GM18507 (cell line): ENCODE measurements at regions not wholly inside any gene's neighbourhood (a gene's known extent, or its start where the extent isn't known, plus 50 kb on each side); places are given as distances from the start of the nearest gene placed in this dataset.

Experiments used
- DNase-seq: peaks from one replicate; pipeline ENCODE4 v3.0.0; 2011; ENCODE audit warnings: low read depth; ENCODE audit not compliant: insufficient read length; ENCODE audit errors: extremely low spot score
- FAIRE-seq: peaks from 2 replicates; lab custom pipeline; 2011; peaks lifted over from hg19 to GRCh38; lab: Jason Lieb, UNC

GRCh38 chr9:73219985-73220626 is 68.4 kb downstream of the ANXA1 start:
- FAIRE-seq (peak; percentile 24), DNase-seq (no peak)

- DNase-seq, result no peak
- no peak for FAIRE-seq
These were observed 71.9 kb downstream of the ANXA1 start for GRCh38 chr9:73223594-73223993.

GRCh38 chr9:73229543-73229942 is 77.9 kb downstream of the ANXA1 start:
- FAIRE-seq, result no peak

GRCh38 chr9:73230251-73230650 is 78.6 kb downstream of the ANXA1 start:
- no peak for FAIRE-seq
- DNase-seq, result no peak

More at GRCh38 chr9:73229543-73229942, 77.9 kb downstream of the ANXA1 start:
- no peak for DNase-seq

DNA sequence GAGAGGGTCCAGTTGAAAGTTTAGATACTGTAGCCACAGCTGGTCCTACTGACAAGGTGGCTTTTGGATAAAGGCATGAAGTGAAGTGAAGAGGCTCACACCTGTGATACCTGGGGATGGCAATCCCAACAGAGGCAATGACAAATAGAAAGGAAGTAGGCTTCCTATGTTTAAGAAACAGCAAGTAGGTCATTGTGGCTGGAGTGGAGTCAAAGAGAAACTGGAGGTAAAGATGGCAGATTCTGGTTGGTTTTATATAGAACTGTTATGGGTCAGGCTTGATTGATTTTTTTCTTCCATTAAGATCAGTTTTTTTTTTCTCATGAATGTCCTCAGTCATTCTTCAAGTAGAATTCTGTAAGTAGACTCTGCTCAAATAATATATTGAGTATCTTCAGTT is 79.5 kb downstream of the ANXA1 start:
- FAIRE-seq (no peak), DNase-seq (no peak)

DNA sequence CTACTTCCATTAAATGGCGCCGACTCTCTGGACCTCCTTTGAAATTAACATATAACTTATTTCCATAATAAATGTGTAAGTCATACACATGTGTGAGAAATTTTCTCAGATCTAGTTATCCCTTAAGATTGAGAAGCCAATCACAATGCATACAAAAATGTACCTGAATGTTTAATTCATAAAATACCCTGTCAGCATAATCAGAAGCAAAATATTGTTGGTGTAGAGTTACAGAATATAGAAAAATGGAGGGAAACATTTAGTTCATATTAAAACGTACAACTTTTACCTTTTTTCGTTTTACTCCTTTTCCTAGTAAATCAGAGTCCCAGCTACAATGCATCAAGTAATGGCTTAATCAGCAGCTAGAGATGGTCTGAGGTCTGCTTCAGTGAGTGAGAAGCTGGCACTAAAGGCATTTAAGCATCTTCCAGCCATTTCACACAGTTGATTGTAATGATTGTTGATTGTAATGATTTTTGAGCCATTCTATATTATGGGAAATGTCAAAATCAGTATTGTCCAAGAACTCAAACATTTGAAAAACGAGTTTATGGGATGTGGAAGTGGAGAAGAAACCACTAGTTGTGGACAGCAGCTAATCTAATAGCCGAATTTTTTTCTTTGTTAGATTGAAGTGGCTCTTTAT is 81.8 kb downstream of the ANXA1 start:
- DNase-seq, result no peak
- FAIRE-seq, result no peak

- DNase-seq, result no peak
These were observed 82.3 kb downstream of the ANXA1 start for GRCh38 chr9:73234008-73234360.

GRCh38 chr9:73237140-73237539 is 85.5 kb downstream of the ANXA1 start:
- FAIRE-seq, result no peak
- no peak for DNase-seq

More at GRCh38 chr9:73234008-73234360, 82.3 kb downstream of the ANXA1 start:
- no peak for FAIRE-seq

DNA sequence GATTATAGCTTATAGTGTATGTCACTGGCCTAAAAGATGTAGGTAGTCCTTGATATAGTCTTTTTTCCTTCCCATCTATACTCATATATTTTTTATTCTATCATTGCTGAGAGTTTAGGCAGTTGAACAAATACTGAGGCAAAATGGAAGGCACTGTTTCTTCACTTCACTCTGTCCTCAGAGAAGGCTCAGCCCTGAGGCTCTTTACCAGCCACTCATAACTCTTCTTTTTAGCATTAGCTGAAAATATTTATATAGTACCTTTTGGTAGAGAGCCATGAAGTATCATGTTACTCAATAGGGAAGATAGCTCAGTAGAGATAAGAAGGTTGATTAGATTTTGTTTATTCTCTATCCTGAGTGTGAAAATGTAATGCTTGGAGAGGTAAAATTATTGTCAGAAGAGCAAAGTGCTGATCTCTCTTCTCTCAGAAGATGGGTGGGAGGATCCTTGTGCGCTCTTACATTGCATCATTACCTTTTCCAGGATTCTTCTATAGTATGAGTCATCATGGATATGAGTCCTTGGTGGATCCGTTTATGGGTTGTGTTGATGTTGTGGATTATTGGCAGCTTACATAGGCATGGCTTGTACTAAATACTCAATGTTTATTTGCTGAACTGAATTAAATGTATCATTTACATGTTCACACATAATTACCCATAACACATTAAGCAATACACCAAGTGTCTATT is 88.1 kb downstream of the ANXA1 start:
- DNase-seq (no peak), FAIRE-seq (no peak)

DNA sequence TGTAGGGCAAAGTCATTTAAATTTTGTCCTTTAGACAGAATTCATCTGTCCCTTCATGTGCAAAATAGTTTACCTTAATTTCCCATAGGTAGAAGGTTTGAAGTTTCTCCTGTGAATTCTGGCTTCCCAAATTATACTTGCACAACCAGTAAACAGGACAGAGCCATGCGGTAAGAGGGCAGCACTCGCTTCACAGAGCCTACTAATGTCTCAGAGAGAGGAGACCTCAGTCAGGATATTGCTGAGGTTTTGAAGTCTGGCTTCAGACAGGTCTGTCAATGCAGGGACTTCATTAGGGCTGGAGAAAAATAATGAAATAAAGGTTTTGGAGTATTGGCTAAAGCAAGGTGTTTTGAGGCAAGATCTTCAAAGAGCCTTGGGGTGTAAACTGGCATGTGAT is 91.4 kb downstream of the ANXA1 start:
- DNase-seq, result no peak
- no peak for FAIRE-seq

GRCh38 chr9:73259086-73259696 is 107.5 kb downstream of the ANXA1 start:
- no peak for FAIRE-seq

DNA sequence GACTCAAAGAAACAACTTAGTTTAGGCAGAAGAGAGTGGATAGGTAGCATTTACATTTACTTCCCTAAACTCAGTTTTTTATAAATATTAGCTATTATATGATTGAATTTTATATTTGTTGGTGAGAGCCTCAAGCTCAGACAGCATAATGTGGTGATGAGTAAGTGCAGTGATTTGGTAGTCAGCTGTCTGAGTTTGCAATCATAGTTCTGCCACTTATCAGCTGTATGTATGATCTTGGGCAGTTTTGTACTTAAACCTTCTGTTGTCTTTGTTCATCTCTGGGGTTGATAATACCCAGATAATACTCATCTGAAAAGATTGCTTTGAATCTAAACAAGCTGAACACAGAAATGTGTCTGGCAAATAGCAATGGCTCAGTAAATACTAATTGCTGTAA is 108.8 kb downstream of the ANXA1 start:
- no peak for FAIRE-seq

More at GRCh38 chr9:73259086-73259696, 107.5 kb downstream of the ANXA1 start:
- DNase-seq, result no peak

GRCh38 chr9:73264631-73265030 is 113.0 kb downstream of the ANXA1 start:
- FAIRE-seq, result no peak

More for the DNA sequence above, 108.8 kb downstream of the ANXA1 start:
- DNase-seq, result no peak

DNA sequence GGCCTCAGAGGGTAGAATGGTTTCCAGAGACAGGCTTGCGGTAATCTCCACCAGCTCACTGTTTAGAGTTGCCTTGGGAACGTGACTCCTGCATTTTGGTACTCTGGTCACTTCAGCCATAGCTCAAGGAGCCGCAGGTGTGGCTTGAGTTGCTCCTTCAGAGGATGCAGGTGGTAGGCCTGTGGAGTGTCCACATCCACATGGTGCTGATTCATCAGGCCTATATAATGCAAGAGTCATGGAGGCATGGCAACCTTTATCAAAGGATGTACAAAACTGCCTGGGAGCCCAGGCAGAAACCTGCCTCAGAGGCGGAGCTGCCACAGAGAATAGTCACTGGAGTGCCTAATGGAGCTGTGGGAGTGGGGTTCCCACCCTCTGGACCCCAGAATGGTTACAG is 114.2 kb downstream of the ANXA1 start:
- no peak for DNase-seq
- FAIRE-seq, result no peak

More at GRCh38 chr9:73264631-73265030, 113.0 kb downstream of the ANXA1 start:
- no peak for DNase-seq

- FAIRE-seq (no peak), DNase-seq (no peak)
These were observed 117.9 kb downstream of the ANXA1 start for GRCh38 chr9:73269430-73270101.

- FAIRE-seq (no peak), DNase-seq (no peak)
These were observed 119.5 kb downstream of the ANXA1 start for GRCh38 chr9:73270967-73271721.

GRCh38 chr9:73280113-73280512 is 128.4 kb downstream of the ANXA1 start:
- no peak for FAIRE-seq
- no peak for DNase-seq

- no peak for DNase-seq
- FAIRE-seq, result no peak
These were observed 132.7 kb downstream of the ANXA1 start for GRCh38 chr9:73284377-73284776.

DNA sequence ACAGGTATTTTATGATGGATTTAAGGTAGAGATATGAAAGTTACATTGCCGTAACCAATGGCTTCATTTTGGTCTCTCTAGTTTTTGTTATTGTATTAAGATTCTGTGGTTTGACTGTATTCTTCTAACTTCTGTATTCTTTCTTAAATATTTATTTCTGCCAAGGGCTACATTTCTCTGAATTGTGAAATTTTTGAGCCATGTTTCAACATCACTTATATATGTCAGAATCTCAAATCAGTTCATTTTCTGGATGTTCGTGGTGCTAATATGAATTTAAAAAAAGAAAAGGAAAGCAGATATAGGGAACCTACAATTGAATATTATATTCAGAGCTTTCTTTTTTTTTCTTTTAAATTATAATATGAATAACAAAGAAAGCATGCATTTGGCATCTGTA is 142.7 kb downstream of the ANXA1 start:
- no peak for FAIRE-seq

More for the DNA sequence above, 142.7 kb downstream of the ANXA1 start:
- DNase-seq, result no peak
